A549 (cell line): ENCODE measurements at regions not wholly inside any gene's neighbourhood (a gene's known extent, or its start where the extent isn't known, plus 50 kb on each side); places are given as distances from the start of the nearest gene placed in this dataset.

Experiments
- CEBPB ChIP-seq, 2 experiments: fragments of >200 bp in 1 of 2; sonication (Bioruptor Twin) in 1 of 2; formaldehyde crosslinking in 1 of 2; IDR thresholded peaks; 2 replicates each; pipeline ENCODE4 v1.6.1; 2012 to 2016
- CHD2 ChIP-seq: fragments of 150-350 bp; IDR thresholded peaks from 2 replicates; pipeline ENCODE4 v1.6.1; 2014; ENCODE audit warnings: low read length; ENCODE audit not compliant: partially characterized antibody
- EP300 ChIP-seq, 2 experiments: fragments of >200 bp; sonication (Bioruptor Twin); formaldehyde crosslinking; IDR thresholded peaks; 2 replicates in 1 of 2; 3 replicates in 1 of 2; pipeline ENCODE4 v1.6.1; 2016 to 2017
- MAZ ChIP-seq: fragments of 150-350 bp; IDR thresholded peaks from 2 replicates; pipeline ENCODE4 v1.6.1; 2014; ENCODE audit warnings: antibody characterized with exemption, low read depth, low read length, borderline replicate concordance
- NFE2L2 ChIP-seq: fragments of 150-350 bp; conservative IDR thresholded peaks from 2 replicates; pipeline ENCODE4 v1.6.1; 2014; ENCODE audit warnings: low read length
- PBX3 ChIP-seq: IDR thresholded peaks from 2 replicates; pipeline ENCODE4 v1.6.1; 2012
- POLR2A ChIP-seq: IDR thresholded peaks from 2 replicates; pipeline ENCODE4 v1.6.1; 2012; ENCODE audit warnings: mild to moderate bottlenecking, low read length
- RAD21 ChIP-seq, 2 experiments: fragments of >200 bp in 1 of 2; sonication (Bioruptor Twin) in 1 of 2; formaldehyde crosslinking in 1 of 2; IDR thresholded peaks in 1 of 2; conservative IDR thresholded peaks in 1 of 2; 2 replicates in 1 of 2; 3 replicates in 1 of 2; pipeline ENCODE4 v1.6.1; 2012 to 2018; ENCODE audit warnings: inconsistent platforms in 1 of 2
- RFX5 ChIP-seq: fragments of 450-650 bp; IDR thresholded peaks from 2 replicates; pipeline ENCODE4 v1.7.1; 2014; ENCODE audit warnings: antibody characterized with exemption, mild to moderate bottlenecking, moderate library complexity
- TF ChIP-seq, protein P1 (sequence below): fragments of 150-350 bp; IDR thresholded peaks from 2 replicates; pipeline ENCODE4 v1.6.1; 2014; ENCODE audit warnings: low read depth, mild to moderate bottlenecking, low read length
- TF ChIP-seq, protein P2 (sequence below): fragments of >200 bp; sonication (Bioruptor Twin); formaldehyde crosslinking; IDR thresholded peaks from 3 replicates; pipeline ENCODE4 v1.5.1; 2016
- TF ChIP-seq, protein P3 (sequence below): IDR thresholded peaks from 2 replicates; pipeline ENCODE4 v1.6.1; 2012
- TF ChIP-seq, protein P4 (sequence below): fragments of 450-650 bp; IDR thresholded peaks from 2 replicates; pipeline ENCODE4 v1.6.1; 2014; ENCODE audit warnings: antibody characterized with exemption

GRCh38 chr3:101950510-101950909 is 101.2 kb downstream of the NFKBIZ start:
- TF ChIP-seq, protein P1, sequence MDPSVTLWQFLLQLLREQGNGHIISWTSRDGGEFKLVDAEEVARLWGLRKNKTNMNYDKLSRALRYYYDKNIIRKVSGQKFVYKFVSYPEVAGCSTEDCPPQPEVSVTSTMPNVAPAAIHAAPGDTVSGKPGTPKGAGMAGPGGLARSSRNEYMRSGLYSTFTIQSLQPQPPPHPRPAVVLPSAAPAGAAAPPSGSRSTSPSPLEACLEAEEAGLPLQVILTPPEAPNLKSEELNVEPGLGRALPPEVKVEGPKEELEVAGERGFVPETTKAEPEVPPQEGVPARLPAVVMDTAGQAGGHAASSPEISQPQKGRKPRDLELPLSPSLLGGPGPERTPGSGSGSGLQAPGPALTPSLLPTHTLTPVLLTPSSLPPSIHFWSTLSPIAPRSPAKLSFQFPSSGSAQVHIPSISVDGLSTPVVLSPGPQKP: no peak
- TF ChIP-seq, protein P2, sequence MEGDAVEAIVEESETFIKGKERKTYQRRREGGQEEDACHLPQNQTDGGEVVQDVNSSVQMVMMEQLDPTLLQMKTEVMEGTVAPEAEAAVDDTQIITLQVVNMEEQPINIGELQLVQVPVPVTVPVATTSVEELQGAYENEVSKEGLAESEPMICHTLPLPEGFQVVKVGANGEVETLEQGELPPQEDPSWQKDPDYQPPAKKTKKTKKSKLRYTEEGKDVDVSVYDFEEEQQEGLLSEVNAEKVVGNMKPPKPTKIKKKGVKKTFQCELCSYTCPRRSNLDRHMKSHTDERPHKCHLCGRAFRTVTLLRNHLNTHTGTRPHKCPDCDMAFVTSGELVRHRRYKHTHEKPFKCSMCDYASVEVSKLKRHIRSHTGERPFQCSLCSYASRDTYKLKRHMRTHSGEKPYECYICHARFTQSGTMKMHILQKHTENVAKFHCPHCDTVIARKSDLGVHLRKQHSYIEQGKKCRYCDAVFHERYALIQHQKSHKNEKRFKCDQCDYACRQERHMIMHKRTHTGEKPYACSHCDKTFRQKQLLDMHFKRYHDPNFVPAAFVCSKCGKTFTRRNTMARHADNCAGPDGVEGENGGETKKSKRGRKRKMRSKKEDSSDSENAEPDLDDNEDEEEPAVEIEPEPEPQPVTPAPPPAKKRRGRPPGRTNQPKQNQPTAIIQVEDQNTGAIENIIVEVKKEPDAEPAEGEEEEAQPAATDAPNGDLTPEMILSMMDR: no peak
- TF ChIP-seq POLR2A: no peak
- TF ChIP-seq, protein P3, sequence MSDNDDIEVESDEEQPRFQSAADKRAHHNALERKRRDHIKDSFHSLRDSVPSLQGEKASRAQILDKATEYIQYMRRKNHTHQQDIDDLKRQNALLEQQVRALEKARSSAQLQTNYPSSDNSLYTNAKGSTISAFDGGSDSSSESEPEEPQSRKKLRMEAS: no peak
- no peak for TF ChIP-seq RFX5
- no peak for TF ChIP-seq CHD2
- TF ChIP-seq RAD21 (conservative IDR thresholded peaks at IDR 0.05 in 1 of 2, IDR thresholded peaks at IDR 0.05 in 1 of 2): no peak
- TF ChIP-seq NFE2L2: no peak
- no peak for TF ChIP-seq CEBPB (IDR thresholded peaks at IDR 0.05)
- no peak for TF ChIP-seq EP300 (IDR thresholded peaks at IDR 0.05)
- TF ChIP-seq, protein P4, sequence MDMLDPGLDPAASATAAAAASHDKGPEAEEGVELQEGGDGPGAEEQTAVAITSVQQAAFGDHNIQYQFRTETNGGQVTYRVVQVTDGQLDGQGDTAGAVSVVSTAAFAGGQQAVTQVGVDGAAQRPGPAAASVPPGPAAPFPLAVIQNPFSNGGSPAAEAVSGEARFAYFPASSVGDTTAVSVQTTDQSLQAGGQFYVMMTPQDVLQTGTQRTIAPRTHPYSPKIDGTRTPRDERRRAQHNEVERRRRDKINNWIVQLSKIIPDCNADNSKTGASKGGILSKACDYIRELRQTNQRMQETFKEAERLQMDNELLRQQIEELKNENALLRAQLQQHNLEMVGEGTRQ: no peak
- TF ChIP-seq MAZ: no peak
- no peak for TF ChIP-seq PBX3
